Choroid plexus epithelial cell (primary cell): ENCODE measurements at regions not wholly inside any gene's neighbourhood (a gene's known extent, or its start where the extent isn't known, plus 50 kb on each side); places are given as distances from the start of the nearest gene placed in this dataset.

Experiments used
- DNase-seq: peaks from one replicate; pipeline ENCODE4 v3.0.0-alpha.2; 2010; ENCODE audit warnings: low read depth
- H3K4me3 ChIP-seq: 2 replicates; pipeline ENCODE4 v1.5.1; 2011; ENCODE audit warnings: low read depth, mild to moderate bottlenecking, control low read depth, low read length, moderate library complexity
- TF ChIP-seq, protein P1 (sequence below): conservative IDR thresholded peaks from 2 replicates; pipeline ENCODE4 v1.5.1; 2011; ENCODE audit warnings: low read depth, mild to moderate bottlenecking, control low read depth, inconsistent platforms, low read length, moderate library complexity

DNA sequence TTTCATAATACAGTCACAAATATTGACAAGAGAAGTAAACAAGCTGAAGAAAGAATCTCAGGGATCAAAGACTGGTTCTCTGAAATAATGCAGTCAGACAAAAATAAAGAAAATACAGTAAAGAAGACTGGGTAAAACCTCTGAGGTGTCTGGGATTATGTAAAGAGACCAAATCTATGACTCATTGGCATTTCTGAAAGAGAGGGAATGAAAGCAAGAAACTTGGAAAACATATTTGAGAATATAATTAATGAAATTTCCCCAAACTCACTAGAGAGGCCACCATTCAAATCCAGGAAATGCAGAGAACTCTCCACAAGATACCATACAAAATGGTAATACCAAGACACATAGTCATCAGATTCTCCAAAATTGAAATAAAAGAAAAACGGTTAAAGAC lies 53.0 kb upstream of the GPC6 start:
- H3K4me3 ChIP-seq = no peak overlapping the region
- peak; percentile 22 for DNase-seq
- TF ChIP-seq, protein P1, sequence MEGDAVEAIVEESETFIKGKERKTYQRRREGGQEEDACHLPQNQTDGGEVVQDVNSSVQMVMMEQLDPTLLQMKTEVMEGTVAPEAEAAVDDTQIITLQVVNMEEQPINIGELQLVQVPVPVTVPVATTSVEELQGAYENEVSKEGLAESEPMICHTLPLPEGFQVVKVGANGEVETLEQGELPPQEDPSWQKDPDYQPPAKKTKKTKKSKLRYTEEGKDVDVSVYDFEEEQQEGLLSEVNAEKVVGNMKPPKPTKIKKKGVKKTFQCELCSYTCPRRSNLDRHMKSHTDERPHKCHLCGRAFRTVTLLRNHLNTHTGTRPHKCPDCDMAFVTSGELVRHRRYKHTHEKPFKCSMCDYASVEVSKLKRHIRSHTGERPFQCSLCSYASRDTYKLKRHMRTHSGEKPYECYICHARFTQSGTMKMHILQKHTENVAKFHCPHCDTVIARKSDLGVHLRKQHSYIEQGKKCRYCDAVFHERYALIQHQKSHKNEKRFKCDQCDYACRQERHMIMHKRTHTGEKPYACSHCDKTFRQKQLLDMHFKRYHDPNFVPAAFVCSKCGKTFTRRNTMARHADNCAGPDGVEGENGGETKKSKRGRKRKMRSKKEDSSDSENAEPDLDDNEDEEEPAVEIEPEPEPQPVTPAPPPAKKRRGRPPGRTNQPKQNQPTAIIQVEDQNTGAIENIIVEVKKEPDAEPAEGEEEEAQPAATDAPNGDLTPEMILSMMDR = no peak

DNA sequence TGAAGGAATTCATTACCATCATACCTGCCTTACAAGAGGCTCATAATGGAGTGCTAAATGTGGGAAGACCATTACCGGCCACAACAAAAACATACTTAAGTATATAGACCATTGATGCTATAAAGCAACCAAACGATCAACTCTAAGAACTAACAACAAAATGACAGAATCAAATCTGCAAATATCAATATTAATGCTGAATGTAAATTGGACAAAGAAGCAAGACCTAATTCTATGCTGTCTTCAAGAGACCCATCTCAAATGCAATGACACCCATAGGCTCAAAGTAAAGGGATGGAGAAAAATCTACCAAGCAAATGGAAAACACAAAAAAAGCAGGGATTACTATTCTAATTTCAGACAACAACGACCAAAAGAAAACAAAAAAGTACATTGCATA lies 52.3 kb upstream of the GPC6 start:
- TF ChIP-seq, protein P1 = no peak
- no peak for DNase-seq
- no peak overlapping the region for H3K4me3 ChIP-seq
